Right ventricle myocardium superior (tissue), 1 donor: ENCODE measurements at regions not wholly inside any gene's neighbourhood (a gene's known extent, or its start where the extent isn't known, plus 50 kb on each side); places are given as distances from the start of the nearest gene placed in this dataset.
"Not testable (repeated sequence)": the region's sequence is repeated elsewhere in the genome, so short reads cannot be mapped to it uniquely, and the experiment has no call there.

ENCODE experiments used
- ATAC-seq: fragments of 200-7000 bp; cut with Tn5 transposase; one replicate; pipeline ENCODE4 v1.9.1; 2020; ENCODE audit warnings: mild to moderate bottlenecking; ENCODE audit not compliant: poor library complexity
- DNase-seq: peaks from one replicate; pipeline ENCODE4 v3.0.0-alpha.2; 2020
- intact Hi-C: fragments of 100-400 bp; cut with DNase I; formaldehyde crosslinking; loops from one replicate; pipeline ENCODE4 v1.11.2; 2022
- donor health status: DM: no; HTN: yes; CAD: no; lungs with severe emphysema.

GRCh38 chr2:55811048-55811447 is 112.5 kb downstream of the EFEMP1 start:
- intact Hi-C loops, result no loop called here
- ATAC-seq (no peak), DNase-seq (no peak)

DNA sequence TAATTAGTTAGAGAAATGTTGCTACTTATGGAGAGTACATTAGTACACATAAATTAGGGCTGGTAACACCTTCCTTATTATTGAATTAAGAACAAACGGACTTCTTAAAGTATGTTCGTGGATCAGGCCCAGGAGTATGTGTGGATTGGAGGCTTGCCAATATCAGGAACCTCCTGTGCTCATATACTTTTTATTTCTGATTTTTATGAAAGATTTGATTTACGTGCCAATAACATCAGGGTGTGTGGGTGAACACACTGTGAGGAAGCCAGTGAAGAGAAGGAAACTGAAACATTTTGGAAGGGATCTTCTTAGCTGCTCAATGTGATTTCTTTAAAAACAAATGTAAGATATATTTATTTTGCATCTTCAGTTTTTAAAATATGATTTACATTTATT is 113.0 kb downstream of the EFEMP1 start:
- no peak for ATAC-seq
- intact Hi-C loops, result no loop called here

GRCh38 chr2:55809875-55810621 is 113.5 kb downstream of the EFEMP1 start:
- ATAC-seq (peak; percentile 86), DNase-seq (peak; percentile 50)
- intact Hi-C loops, result no loop called here

More for the DNA sequence above, 113.0 kb downstream of the EFEMP1 start:
- DNase-seq, result no peak

DNA sequence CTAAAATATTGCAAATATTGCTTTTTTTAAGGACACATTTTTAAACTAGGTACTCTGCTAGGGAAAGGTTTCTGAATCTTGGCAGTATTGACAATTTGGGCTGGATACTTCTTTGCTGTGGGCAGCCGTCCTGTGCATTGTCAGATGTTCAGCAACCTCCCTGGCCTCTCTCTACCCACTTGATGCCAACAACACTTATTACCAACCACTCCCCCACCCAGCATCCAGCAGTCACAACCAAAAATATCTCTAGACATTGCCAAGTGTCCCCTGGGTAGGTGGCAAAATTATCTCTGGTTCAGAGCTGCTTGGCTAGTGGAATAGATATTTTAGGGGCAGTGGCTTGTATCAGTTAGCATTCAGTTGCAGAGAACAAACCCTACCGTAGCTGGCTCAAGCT is 114.3 kb upstream of the PNPT1 start:
- DNase-seq (no peak), ATAC-seq (peak; percentile 80)
- intact Hi-C loops, result no loop called here

- DNase-seq (no peak), ATAC-seq (peak; percentile 30)
- intact Hi-C loops, result no loop called here
These were observed 112.0 kb upstream of the PNPT1 start for GRCh38 chr2:55805686-55806085.

DNA sequence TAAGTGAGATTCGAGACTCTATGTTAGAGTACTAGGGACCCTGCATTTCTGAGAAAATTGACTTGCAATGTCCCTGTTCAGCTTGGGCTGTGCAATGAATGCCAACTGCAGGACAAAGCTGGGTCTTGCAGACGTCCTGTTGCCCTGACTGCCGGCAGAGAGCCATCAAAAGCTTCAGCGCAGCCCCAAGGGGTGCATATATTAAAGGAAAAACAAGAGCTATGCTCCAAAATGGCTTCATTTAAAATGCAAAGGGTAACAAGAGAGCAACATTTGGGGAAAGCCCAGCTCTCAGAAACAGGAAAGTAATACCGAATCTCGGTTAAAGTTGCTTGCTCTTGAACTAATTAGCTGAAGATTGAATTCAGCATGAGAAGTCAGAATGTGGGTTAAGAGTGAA is 110.9 kb upstream of the PNPT1 start:
- no peak for DNase-seq

DNA sequence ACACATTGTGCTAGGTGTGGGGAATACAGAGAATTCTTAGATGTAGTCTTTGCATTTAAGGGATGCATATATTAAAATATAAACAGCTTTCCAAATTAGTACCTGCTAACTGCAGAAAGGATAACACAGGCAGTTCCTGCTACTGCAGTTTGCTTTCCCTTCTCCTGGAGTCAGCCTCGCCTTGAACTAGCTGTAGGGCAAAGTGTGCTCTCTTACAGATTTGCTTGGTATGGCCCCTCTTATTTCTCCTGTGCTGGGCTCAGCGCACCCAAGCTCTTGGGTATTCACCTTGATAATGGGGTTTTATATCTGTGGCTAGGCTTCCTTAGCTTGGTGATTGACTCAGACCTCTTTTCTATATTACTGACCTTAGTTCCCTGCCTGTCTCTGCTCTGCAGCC is 108.4 kb upstream of the PNPT1 start:
- no peak for ATAC-seq
- intact Hi-C loops, result no loop called here
- DNase-seq, result no peak

More for the DNA sequence above, 110.9 kb upstream of the PNPT1 start:
- no peak for ATAC-seq
- intact Hi-C loops, result no loop called here

DNA sequence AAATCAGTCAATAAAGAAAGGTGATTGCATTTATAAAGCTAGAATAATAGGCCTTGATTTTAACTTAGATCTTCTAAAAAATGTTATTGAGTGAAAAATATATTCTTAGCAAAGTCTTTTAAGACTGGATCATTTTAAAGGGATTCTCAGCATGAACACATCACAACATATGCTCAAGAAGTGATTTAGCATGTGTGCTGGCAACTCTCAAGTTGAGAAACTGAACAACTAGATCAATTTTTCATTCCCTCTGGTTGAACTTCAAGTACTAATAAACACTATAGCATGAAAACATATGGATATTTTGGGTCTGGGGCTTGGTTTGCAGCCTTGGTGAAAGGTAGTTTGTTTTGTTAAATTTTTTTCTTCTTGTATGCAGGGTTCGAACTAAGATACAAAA is 107.8 kb upstream of the PNPT1 start:
- intact Hi-C loops, result no loop called here
- DNase-seq, result no peak
- ATAC-seq, result no peak

- DNase-seq, ATAC-seq, intact Hi-C loops: not testable (repeated sequence)
These were observed 106.0 kb upstream of the PNPT1 start for GRCh38 chr2:55799624-55800023.

DNA sequence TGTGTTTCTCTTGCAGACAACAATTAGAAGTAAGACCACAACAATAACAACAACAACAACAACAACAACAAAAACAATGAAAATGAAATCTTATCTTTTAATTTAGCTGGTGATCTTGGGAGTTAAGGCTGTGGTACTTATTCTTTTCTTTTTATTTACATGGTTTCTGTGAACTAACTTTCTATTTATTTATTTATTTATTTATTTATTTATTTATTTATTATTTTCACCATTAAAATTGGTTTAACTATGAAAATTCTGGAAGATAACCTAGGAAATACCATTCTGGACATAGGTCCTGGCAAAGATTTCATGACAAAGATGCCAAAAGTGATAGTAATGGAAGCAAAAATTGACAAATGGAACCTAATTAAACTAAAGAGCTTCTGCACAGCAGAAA is 102.5 kb upstream of the PNPT1 start:
- intact Hi-C loops, result no loop called here

DNA sequence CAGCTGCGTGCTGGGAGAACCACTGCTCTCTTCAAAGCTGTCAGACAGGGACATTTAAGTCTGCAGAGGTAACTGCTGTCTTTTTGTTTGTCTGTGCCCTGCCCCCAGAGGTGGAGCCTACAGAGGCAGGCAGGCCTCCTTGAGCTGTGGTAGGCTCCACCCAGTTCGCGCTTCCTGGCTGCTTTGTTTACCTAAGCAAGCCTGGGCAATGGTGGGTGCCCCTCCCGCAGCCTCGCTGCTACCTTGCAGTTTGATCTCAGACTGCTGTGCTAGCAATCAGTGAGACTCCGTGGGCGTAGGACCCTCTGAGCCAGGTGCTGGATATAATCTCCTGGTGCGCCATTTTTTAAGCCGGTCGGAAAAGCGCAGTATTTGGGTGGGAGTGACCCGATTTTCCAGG is 100.0 kb upstream of the PNPT1 start:
- ATAC-seq, intact Hi-C loops, DNase-seq: not testable (repeated sequence)

More for the DNA sequence above, 102.5 kb upstream of the PNPT1 start:
- DNase-seq, result no peak
- ATAC-seq, result no peak

DNA sequence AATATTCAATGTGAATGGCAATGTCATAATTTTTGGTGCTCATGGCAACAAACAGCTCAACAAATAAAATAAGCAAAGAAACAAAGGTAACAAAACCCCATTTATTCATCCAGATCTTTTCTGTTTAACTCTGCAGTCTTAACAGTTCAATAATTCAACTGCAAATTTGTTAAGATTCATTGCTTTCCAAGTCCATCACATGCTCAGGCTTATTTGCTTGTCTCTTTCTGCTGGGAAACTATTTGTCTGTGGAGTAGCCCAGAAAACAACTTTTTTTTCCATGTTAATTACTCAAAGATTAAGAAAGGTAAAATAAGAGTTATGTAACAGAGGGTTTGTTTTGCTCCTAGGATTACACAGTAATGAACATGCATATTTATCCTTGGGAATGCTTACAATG is 92.6 kb upstream of the PNPT1 start:
- DNase-seq, result no peak
- ATAC-seq, result no peak
- intact Hi-C loops, result no loop called here

DNA sequence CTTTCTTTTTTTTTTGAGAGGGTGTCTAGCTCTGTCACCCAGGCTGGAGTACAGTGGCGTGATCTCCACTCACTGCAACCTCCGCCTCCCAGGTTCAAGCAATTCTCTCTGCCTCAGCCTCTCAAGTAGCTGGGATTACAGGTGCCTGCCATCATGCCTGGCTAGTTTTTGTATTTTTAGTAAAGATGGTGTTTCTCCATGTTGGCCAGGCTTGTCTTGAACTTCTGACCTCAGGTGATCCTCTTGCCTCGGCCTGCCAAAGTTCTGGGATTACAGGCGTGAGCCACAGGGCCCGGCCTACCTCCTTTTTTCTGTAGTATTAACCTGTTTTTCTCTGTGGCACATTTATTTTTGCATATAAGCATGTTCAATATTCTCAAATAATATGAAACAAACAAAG is 90.1 kb upstream of the PNPT1 start:
- ATAC-seq, intact Hi-C loops: not testable (repeated sequence)

DNA sequence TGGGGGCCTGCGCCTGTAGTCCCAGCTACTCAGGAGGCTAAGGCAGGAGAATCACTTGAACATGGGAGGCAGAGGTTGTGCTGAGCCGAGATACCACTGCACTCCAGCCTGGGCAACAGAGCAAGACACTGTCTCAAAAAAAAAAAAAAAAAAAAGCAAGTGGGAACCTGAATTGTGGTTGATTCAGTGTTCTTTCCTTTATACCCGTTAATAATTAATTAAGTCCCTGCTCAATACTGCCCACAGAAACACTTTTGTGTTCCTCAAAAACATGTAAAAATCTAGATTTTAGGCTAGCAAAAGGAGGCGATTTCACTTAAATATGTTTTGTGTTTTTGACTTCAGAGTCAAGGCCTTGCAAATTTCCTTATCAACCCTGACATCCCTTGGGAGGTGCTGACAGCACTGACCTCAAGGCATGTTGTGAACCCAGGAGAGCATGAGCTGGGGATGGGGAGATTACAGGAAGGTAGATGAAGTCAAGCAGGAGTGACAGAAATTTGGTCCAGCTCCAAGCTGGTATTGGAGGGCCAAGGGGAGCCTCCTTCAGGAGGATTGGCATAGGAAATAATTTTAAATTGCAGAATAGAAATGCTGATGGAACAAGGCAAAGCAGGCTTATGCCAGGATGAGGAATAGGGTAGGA is 89.0 kb upstream of the PNPT1 start:
- intact Hi-C loops, result no loop called here
- ATAC-seq (no peak), DNase-seq (no peak)

More for the DNA sequence above, 90.1 kb upstream of the PNPT1 start:
- DNase-seq, result not testable (repeated sequence)

GRCh38 chr2:55781542-55781941 is 87.9 kb upstream of the PNPT1 start:
- intact Hi-C loops, result no loop called here
- ATAC-seq (no peak), DNase-seq (no peak)

- intact Hi-C loops, result no loop called here
These were observed 87.1 kb upstream of the PNPT1 start for GRCh38 chr2:55780697-55781096.

DNA sequence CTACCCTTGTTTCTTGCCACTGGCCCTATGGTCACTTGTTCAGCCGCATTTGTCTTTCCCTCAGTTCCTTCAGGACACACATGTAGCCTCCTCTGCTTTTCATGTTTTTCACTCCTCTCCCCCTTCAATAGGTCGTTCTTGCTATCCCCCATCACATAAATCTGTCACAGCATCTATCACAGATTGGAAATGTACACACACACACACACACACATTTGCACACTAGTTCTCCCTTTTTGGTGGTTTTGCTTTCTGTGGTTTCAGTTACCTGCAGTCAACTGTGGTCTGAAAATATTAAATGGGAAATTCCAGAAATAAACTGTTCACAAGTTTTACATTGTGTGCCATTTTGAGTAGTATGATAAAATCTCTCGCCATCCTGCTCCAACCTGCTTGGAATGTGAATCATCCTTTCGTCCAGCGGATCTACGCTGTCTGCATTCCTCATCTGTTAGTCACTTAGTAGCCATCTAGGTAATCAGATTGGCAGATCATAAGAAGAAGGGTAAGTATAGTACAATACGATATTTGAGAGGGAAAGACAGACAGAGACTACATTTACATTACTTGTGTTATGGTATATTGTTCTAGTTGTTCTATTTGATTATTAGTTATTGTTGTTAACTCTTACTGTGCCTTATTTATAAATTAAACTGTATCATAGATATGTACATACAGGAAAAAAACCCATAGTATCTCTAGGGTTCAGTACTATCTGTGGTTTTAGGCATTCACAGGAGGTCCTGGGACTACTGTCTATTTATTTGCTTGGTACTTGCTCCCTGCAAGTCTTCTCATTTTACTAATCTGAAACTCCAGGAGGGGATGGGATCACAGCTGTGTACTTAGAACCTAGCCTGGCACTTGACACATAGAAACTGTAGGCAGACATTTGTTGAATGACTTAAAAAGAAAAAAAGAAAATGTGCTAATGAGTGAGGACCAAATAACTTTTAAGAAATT is 86.1 kb upstream of the PNPT1 start:
- intact Hi-C loops, result no loop called here
- DNase-seq, result no peak
- no peak for ATAC-seq

More at GRCh38 chr2:55780697-55781096, 87.1 kb upstream of the PNPT1 start:
- no peak for ATAC-seq
- DNase-seq, result no peak

DNA sequence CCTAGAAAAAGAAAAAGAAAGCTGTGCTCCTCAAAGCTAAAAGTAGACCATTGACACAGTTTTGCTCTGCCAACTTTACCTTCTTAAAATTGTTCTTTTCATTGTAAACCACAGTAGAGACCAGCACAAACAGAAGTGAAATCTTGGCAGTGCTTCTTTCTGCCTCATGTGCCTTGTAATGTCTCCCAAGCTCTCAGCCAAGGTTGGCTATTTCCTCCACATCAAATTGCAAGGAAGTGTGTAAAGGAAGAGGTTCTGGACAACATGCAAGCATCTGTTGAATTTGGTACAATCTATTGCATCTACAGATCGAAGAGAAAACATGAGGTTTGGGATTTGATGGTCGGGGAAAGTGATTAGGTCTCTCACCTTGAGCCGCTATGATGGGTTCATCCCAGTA is 83.3 kb upstream of the PNPT1 start:
- no peak for DNase-seq
- ATAC-seq, result no peak
- intact Hi-C loops, result no loop called here

- ATAC-seq, result no peak
- no peak for DNase-seq
- intact Hi-C loops, result no loop called here
These were observed 82.8 kb upstream of the PNPT1 start for GRCh38 chr2:55776479-55776878.
